Trophoblast cell (in vitro differentiated cells and primary cell): ENCODE measurements at regions not wholly inside any gene's neighbourhood (a gene's known extent, or its start where the extent isn't known, plus 50 kb on each side); places are given as distances from the start of the nearest gene placed in this dataset.

Source experiments
- DNase-seq, 2 donors: peaks; one replicate each; pipeline ENCODE4 v3.0.0-alpha.2; 2016
- H2AFZ ChIP-seq: 2 replicates; pipeline ENCODE4 v1.6.1; 2013; ENCODE audit warnings: low read length, moderate library complexity, mild to moderate bottlenecking; ENCODE audit not compliant: insufficient read depth, poor library complexity
- H2AK5ac ChIP-seq: 2 replicates; pipeline ENCODE4 v1.6.1; 2013; ENCODE audit warnings: mild to moderate bottlenecking, low read length
- H2BK120ac ChIP-seq: 2 replicates; pipeline ENCODE4 v1.6.1; 2013; ENCODE audit warnings: low read length, mild to moderate bottlenecking, moderate library complexity; ENCODE audit not compliant: insufficient read depth, poor library complexity
- H2BK12ac ChIP-seq: 2 replicates; pipeline ENCODE4 v1.6.1; 2013; ENCODE audit warnings: mild to moderate bottlenecking, low read length, moderate library complexity
- H2BK5ac ChIP-seq: 2 replicates; pipeline ENCODE4 v1.6.1; 2013; ENCODE audit warnings: low read length, low read depth, moderate library complexity, mild to moderate bottlenecking; ENCODE audit not compliant: poor library complexity
- H3K14ac ChIP-seq: 2 replicates; pipeline ENCODE4 v1.6.1; 2013; ENCODE audit warnings: mild to moderate bottlenecking, low read length
- H3K18ac ChIP-seq: 2 replicates; pipeline ENCODE4 v1.6.1; 2013; ENCODE audit warnings: mild to moderate bottlenecking, low read length
- H3K23ac ChIP-seq: 2 replicates; pipeline ENCODE4 v1.6.1; 2013; ENCODE audit warnings: low read length
- H3K27ac ChIP-seq: 2 replicates; pipeline ENCODE4 v1.5.1; 2013; ENCODE audit warnings: low read depth, mild to moderate bottlenecking, inconsistent platforms, low read length, moderate library complexity
- H3K27me3 ChIP-seq: 2 replicates; pipeline ENCODE4 v1.6.1; 2013; ENCODE audit warnings: inconsistent platforms, mild to moderate bottlenecking, low read length, moderate library complexity; ENCODE audit not compliant: insufficient read depth
- H3K36me3 ChIP-seq, 2 experiments: 1 replicate in 1 of 2; 2 replicates in 1 of 2; pipeline ENCODE4 v1.6.1; 2013; ENCODE audit warnings: low read length in 2 of 2, mild to moderate bottlenecking in 2 of 2, moderate library complexity in 1 of 2; ENCODE audit not compliant: insufficient read depth in 2 of 2, control insufficient read depth in 1 of 2
- H3K4ac ChIP-seq: 2 replicates; pipeline ENCODE4 v1.6.1; 2013; ENCODE audit warnings: low read depth, mild to moderate bottlenecking, low read length, moderate library complexity
- H3K4me1 ChIP-seq, 2 experiments: 1 replicate in 1 of 2; 2 replicates in 1 of 2; pipeline ENCODE4 v1.6.1; 2013; ENCODE audit warnings: low read length in 2 of 2, mild to moderate bottlenecking in 2 of 2, moderate library complexity in 1 of 2; ENCODE audit not compliant: insufficient read depth in 2 of 2, control insufficient read depth in 1 of 2
- H3K4me2 ChIP-seq: 2 replicates; pipeline ENCODE4 v1.6.1; 2013; ENCODE audit warnings: inconsistent platforms, mild to moderate bottlenecking, low read length, moderate library complexity
- H3K4me3 ChIP-seq: 2 replicates; pipeline ENCODE4 v1.5.1; 2013; ENCODE audit warnings: mild to moderate bottlenecking, low read depth, low read length, inconsistent platforms
- H3K79me1 ChIP-seq: one replicate; pipeline ENCODE4 v1.6.1; 2013; ENCODE audit warnings: low read length
- H3K79me2 ChIP-seq: 2 replicates; pipeline ENCODE4 v1.6.1; 2013; ENCODE audit warnings: low read length, mild to moderate bottlenecking; ENCODE audit not compliant: control insufficient read depth, insufficient read depth, poor library complexity
- H3K9ac ChIP-seq: 2 replicates; pipeline ENCODE4 v1.6.1; 2013; ENCODE audit warnings: mild to moderate bottlenecking, low read length
- H3K9me3 ChIP-seq: 2 replicates; pipeline ENCODE4 v1.6.1; 2013; ENCODE audit warnings: low read depth, mild to moderate bottlenecking, control low read depth, inconsistent platforms, low read length; ENCODE audit not compliant: insufficient read depth
- H4K12ac ChIP-seq: 2 replicates; pipeline ENCODE4 v1.6.1; 2013; ENCODE audit warnings: low read depth, mild to moderate bottlenecking, low read length, moderate library complexity
- H4K8ac ChIP-seq: 2 replicates; pipeline ENCODE4 v1.6.1; 2013; ENCODE audit warnings: low read depth, mild to moderate bottlenecking, low read length, moderate library complexity
- H4K91ac ChIP-seq: one replicate; pipeline ENCODE4 v1.6.1; 2013; ENCODE audit warnings: low read depth, mild to moderate bottlenecking, low read length, moderate library complexity
- WGBS: extraction: QIAGEN DNeasy Blood & Tissue Kit; methylation state at CpG from one replicate; pipeline ENCODE4 v1.1.7; 2013; ENCODE audit warnings: missing lambda C conversion rate; ENCODE audit not compliant: insufficient read length, insufficient coverage; ENCODE audit errors: extremely low coverage; 5-methylcytosine and 5-hydroxymethylcytosine counted together

DNA sequence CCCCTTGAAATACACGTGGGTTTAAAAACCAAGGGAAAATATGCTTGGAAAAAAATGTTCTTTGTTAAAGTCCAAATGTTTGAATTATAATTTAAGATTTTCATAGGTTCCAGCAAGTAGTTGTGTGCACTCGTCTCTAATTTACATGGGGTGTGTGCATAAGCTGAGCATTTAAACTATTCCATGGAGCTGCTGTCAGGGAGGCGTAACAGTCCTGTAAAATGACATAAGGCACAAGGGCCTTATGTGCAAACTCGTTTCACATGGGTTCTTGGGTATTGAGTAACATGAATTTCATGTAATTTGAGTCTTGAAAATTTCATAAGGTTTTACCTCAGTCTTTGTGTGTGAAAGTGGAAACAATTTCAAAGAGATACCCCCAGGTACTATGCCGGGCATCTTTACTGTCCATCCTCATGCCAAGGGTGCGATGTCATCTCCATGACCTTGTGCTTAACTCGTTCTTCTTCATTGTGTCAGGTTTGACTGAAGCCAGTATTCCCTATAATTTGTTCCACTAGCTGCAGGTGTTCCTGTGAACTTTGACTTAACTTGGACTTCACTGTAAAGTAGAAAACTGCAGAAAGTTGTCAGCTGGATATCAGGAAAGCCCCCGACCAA is 359.3 kb downstream of the SH3GL2 start:
- Histone ChIP-seq H3K9ac (no peak overlapping the region), H4K8ac (no peak overlapping the region), H3K79me1 (no peaks in the 10 kb centered on the region), H3K9me3 (no peaks in the 10 kb centered on the region), H2BK120ac (no peak overlapping the region), H4K91ac (no peak overlapping the region), H3K27me3 (no peaks in the 10 kb centered on the region), H3K4me3 (no peak overlapping the region), H2BK12ac (no peak overlapping the region), H2BK5ac (no peak overlapping the region), H3K36me3 (no peaks in the 10 kb centered on the region), H3K4me1 (no peaks in the 10 kb centered on the region), H3K14ac (no peak overlapping the region), H3K23ac (no peak overlapping the region), H3K18ac (no peak overlapping the region), H3K4me2 (no peak overlapping the region), H2AFZ (no peak overlapping the region), H2AK5ac (no peak overlapping the region), H4K12ac (no peak overlapping the region), H3K27ac (no peak overlapping the region), H3K4ac (no peak overlapping the region), H3K79me2 (no peaks in the 10 kb centered on the region)
- DNase-seq: peak in 1 of 2 donors; percentile 45
- no CpG with 5 or more reads among the region's 8 CpGs for WGBS

DNA sequence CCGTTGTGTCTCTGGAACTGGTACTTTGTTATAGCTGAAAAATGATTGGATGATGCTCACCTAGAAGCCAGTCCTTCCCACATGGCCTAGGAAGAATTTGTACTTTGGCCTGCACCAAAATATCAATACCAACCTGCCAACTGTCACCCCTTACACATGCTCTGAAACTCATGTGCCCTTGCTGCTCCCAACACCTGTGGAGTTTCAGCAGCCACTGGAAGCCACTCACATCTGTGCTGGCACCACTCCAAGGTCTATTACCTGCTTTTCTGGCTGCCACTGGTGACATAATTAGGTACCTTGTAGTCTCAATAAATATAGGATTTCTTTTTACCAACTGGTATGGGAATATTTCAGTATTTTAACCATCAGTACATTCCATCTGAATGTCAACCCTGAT is 363.6 kb downstream of the SH3GL2 start:
- WGBS: no CpG with 5 or more reads among the region's 1 CpG
- Histone ChIP-seq H3K36me3 (no peaks in the 10 kb centered on the region), H3K9me3 (no peaks in the 10 kb centered on the region), H3K4me1 (no peaks in the 10 kb centered on the region), H3K79me2 (no peaks in the 10 kb centered on the region), H2BK12ac (no peak overlapping the region), H4K12ac (no peak overlapping the region), H3K23ac (no peak overlapping the region), H3K14ac (no peak overlapping the region), H2AK5ac (no peak overlapping the region), H4K8ac (no peak overlapping the region), H3K4me3 (no peak overlapping the region), H3K27ac (no peak overlapping the region), H3K4ac (no peak overlapping the region), H3K4me2 (no peak overlapping the region), H3K27me3 (no peaks in the 10 kb centered on the region), H2AFZ (no peak overlapping the region), H2BK5ac (no peak overlapping the region), H3K79me1 (no peaks in the 10 kb centered on the region), H4K91ac (no peak overlapping the region), H2BK120ac (no peak overlapping the region), H3K18ac (no peak overlapping the region), H3K9ac (no peak overlapping the region)
- no peak for DNase-seq

DNA sequence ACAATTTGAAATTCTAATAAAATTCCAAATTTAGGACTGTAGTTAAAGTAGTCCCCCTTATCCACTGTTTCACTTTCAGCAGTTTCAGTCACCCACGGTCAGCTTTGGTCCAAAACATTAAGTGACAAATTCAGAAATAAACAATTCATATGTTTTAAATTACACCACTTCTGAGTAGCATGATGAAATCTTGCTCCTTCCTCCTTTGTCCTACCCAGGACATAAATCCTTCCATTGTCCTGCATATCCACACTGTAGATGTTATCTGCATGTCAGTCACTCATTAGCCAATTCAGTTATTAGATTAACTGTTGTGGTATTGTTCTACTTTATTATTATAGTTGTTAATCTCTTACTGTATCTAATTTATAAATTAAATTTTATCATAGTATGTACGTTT is 376.5 kb downstream of the SH3GL2 start:
- Histone ChIP-seq H2BK5ac (no peak overlapping the region), H4K12ac (no peak overlapping the region), H2BK120ac (no peak overlapping the region), H2BK12ac (no peak overlapping the region), H2AK5ac (no peak overlapping the region), H3K4ac (no peak overlapping the region), H3K4me3 (no peak overlapping the region), H3K79me1 (no peaks in the 10 kb centered on the region), H3K4me1 (no peaks in the 10 kb centered on the region), H3K4me2 (no peak overlapping the region), H3K27ac (no peak overlapping the region), H3K36me3 (no peaks in the 10 kb centered on the region), H3K14ac (no peak overlapping the region), H3K79me2 (no peaks in the 10 kb centered on the region), H3K9me3 (no peaks in the 10 kb centered on the region), H3K9ac (no peak overlapping the region), H4K91ac (no peak overlapping the region), H3K23ac (no peak overlapping the region), H3K27me3 (no peaks in the 10 kb centered on the region), H2AFZ (no peak overlapping the region), H3K18ac (no peak overlapping the region), H4K8ac (no peak overlapping the region)
- no peak for DNase-seq
- no CpG with 5 or more reads among the region's 2 CpGs for WGBS

DNA sequence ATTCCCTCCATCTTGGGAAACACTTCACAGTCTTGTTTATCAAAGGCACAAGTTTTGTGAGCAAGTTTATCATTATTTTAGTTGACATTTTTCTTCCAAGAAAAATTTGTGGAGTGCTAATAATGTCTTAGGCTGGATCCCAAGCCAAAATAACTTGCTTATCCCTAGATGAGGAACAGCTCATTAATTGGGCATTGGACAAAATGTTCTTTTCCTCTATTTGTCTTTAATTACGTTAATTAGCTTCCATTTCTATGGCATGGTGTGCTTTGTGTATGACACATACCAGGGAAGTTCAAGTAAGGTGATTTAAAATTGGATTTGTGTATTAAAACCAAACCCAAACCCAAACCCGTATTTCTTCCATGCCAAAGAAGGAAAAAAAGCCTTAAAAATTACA is 379.5 kb downstream of the SH3GL2 start:
- H3K14ac ChIP-seq: no peak overlapping the region

More for the DNA sequence above, 379.5 kb downstream of the SH3GL2 start:
- H3K27ac ChIP-seq: no peak overlapping the region
- H3K4ac ChIP-seq: no peak overlapping the region
- H3K4me3 ChIP-seq: no peak overlapping the region
- H3K36me3 ChIP-seq: no peaks in the 10 kb centered on the region
- no peak overlapping the region for H2BK120ac ChIP-seq
- no peaks in the 10 kb centered on the region for H3K4me1 ChIP-seq
- H2BK5ac ChIP-seq: no peak overlapping the region
- no peak overlapping the region for H3K23ac ChIP-seq
- no peaks in the 10 kb centered on the region for H3K79me2 ChIP-seq
- WGBS: no CpG with 5 or more reads among the region's 2 CpGs
- H2AFZ ChIP-seq: no peak overlapping the region
- H3K27me3 ChIP-seq: no peaks in the 10 kb centered on the region
- no peak overlapping the region for H3K4me2 ChIP-seq
- no peak overlapping the region for H3K9ac ChIP-seq
- H4K91ac ChIP-seq: no peak overlapping the region
- no peak overlapping the region for H4K12ac ChIP-seq
- H2BK12ac ChIP-seq: no peak overlapping the region
- DNase-seq: no peak
- no peak overlapping the region for H3K18ac ChIP-seq
- no peak overlapping the region for H2AK5ac ChIP-seq
- H4K8ac ChIP-seq: no peak overlapping the region
- H3K79me1 ChIP-seq: no peaks in the 10 kb centered on the region
- H3K9me3 ChIP-seq: no peaks in the 10 kb centered on the region
